Gastrocnemius medialis (tissue), 4 donors: ENCODE measurements at regions not wholly inside any gene's neighbourhood (a gene's known extent, or its start where the extent isn't known, plus 50 kb on each side); places are given as distances from the start of the nearest gene placed in this dataset.

Source experiments
- ATAC-seq, 2 donors: fragments of 150-250 bp; one replicate each; pipeline ENCODE4 v1.9.1; 2016
- DNase-seq, 2 donors: peaks; one replicate each; pipeline ENCODE4 v3.0.0-alpha.2; 2019
- H3K27ac ChIP-seq, 4 donors: fragments of 200-600 bp; sonication (generic); 1 replicate in 1 of 4; 2 replicates in 3 of 4; pipeline ENCODE4 v1.5.1; 2016 to 2018; ENCODE audit warnings: mild to moderate bottlenecking in 2 of 4, moderate library complexity in 1 of 4
- H3K27me3 ChIP-seq, 3 donors: fragments of 200-600 bp; sonication (generic) in 2 of 3; 1 replicate in 1 of 3; 2 replicates in 2 of 3; pipeline versions ENCODE4 v1.5.1 to v1.6.0; 2016 to 2019; ENCODE audit warnings: mild to moderate bottlenecking in 1 of 3, moderate library complexity in 1 of 3
- H3K36me3 ChIP-seq, 2 donors: fragments of 200-600 bp; sonication (generic) in 1 of 2; one replicate each; pipeline ENCODE4 v1.5.1; 2017 to 2018
- H3K4me1 ChIP-seq, 2 donors: fragments of 200-600 bp; sonication (generic) in 1 of 2; one replicate each; pipeline ENCODE4 v1.5.1; 2016 to 2017; ENCODE audit warnings: mild to moderate bottlenecking in 2 of 2
- H3K4me3 ChIP-seq, 4 donors: fragments of 200-600 bp; sonication (generic) in 3 of 4; 1 replicate in 1 of 4; 2 replicates in 3 of 4; pipeline ENCODE4 v1.5.1; 2016 to 2019; ENCODE audit warnings: mild to moderate bottlenecking in 2 of 4
- H3K9me3 ChIP-seq, 3 donors: fragments of 200-600 bp; sonication (generic) in 2 of 3; 1 replicate in 1 of 3; 2 replicates in 2 of 3; pipeline ENCODE4 v1.5.1; 2016 to 2019
- POLR2A ChIP-seq, 2 donors: fragments of 450-650 bp; IDR thresholded peaks; one replicate each; pipeline ENCODE4 v1.6.1; 2017; ENCODE audit warnings: antibody characterized with exemption in 2 of 2, mild to moderate bottlenecking in 2 of 2, moderate library complexity in 2 of 2
- in situ Hi-C, 4 donors: fragments of 200-750 bp; cut with MboI; loops; one replicate each; pipeline versions ENCODE4 v1.15.0 to v1.8.0; 2017; ENCODE audit warnings: low sequenced_read_pairs in 4 of 4
- intact Hi-C: fragments of 100-400 bp; cut with DNase I; formaldehyde crosslinking; loops from one replicate; pipeline ENCODE4 v1.15.1; 2023; ENCODE audit warnings: low total_unique reads
- TF ChIP-seq, protein P1 (sequence below), 5 experiments: fragments of 450-650 bp in 3 of 5; fragments of 200-600 bp in 2 of 5; sonication (generic) in 2 of 5; IDR thresholded peaks in 4 of 5; conservative IDR thresholded peaks in 1 of 5; 1 replicate in 4 of 5; 2 replicates in 1 of 5; pipeline ENCODE4 v1.5.1; 2016 to 2019; ENCODE audit warnings: antibody characterized with exemption in 5 of 5, mild to moderate bottlenecking in 3 of 5, moderate library complexity in 3 of 5

DNA sequence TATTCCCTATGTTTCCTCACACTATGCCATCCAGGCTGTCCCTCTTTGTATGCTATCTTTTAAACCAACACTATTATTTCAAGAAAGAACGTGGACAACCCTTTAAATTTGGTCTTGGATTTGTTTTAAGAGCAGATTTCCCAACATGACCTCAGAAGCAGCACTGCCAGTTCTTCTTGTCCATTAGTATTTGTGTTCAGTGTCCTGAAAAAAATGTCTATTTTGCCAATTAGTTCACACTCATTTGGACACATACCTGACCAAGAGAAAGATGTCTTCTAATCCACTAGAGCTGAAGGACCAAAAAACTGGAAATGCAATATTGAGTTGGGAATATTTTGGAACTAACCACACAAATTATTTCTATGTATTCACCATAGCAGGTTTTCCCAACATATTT, 223.2 kb upstream of the CNKSR2 start:
- ATAC-seq, result no peak
- DNase-seq, result peak in 1 of 2 donors; percentile 11
- H3K4me3 ChIP-seq, result no peak overlapping the region
- H3K9me3 ChIP-seq, result no peaks in the 10 kb centered on the region
- no peak overlapping the region for H3K27ac ChIP-seq
- TF ChIP-seq, protein P1, sequence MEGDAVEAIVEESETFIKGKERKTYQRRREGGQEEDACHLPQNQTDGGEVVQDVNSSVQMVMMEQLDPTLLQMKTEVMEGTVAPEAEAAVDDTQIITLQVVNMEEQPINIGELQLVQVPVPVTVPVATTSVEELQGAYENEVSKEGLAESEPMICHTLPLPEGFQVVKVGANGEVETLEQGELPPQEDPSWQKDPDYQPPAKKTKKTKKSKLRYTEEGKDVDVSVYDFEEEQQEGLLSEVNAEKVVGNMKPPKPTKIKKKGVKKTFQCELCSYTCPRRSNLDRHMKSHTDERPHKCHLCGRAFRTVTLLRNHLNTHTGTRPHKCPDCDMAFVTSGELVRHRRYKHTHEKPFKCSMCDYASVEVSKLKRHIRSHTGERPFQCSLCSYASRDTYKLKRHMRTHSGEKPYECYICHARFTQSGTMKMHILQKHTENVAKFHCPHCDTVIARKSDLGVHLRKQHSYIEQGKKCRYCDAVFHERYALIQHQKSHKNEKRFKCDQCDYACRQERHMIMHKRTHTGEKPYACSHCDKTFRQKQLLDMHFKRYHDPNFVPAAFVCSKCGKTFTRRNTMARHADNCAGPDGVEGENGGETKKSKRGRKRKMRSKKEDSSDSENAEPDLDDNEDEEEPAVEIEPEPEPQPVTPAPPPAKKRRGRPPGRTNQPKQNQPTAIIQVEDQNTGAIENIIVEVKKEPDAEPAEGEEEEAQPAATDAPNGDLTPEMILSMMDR (IDR thresholded peaks at IDR 0.05 in 4 of 5, conservative IDR thresholded peaks at IDR 0.05 in 1 of 5), result no peak
- no peak for TF ChIP-seq POLR2A (IDR thresholded peaks at IDR 0.05)
- H3K4me1 ChIP-seq, result no peaks in the 10 kb centered on the region
- in situ Hi-C loops, result no loop called here
- intact Hi-C loops, result no loop called here
- no peaks in the 10 kb centered on the region for H3K36me3 ChIP-seq
- no peaks in the 10 kb centered on the region for H3K27me3 ChIP-seq

DNA sequence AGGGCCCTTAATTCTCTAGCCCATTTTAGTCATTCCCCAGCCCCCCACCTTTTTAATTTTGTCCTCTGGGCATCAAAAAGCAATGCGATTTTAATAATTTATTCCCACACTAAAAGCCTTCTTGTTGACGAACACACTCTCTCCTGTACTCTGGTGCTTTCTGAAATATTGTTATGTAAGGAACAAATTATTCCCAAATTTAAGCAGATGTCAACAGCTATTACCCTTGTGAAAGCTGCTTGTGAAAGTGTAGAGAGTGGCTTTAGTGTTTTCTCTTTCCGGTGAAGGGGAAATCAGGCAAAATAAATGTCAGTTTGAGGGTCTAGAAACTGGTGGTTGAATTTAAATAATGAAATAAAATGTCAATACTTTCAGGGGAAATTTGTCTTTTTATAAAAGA, 221.2 kb upstream of the CNKSR2 start:
- Histone ChIP-seq H3K4me1 (no peaks in the 10 kb centered on the region), H3K4me3 (no peak overlapping the region), H3K9me3 (no peaks in the 10 kb centered on the region), H3K27ac (peak overlapping the region in 2 of 4 donors; percentile 38 to 50), H3K27me3 (no peaks in the 10 kb centered on the region), H3K36me3 (no peaks in the 10 kb centered on the region)
- TF ChIP-seq, protein P1 (IDR thresholded peaks at IDR 0.05 in 4 of 5, conservative IDR thresholded peaks at IDR 0.05 in 1 of 5), result no peak
- TF ChIP-seq POLR2A (IDR thresholded peaks at IDR 0.05), result no peak
- ATAC-seq (peak in 1 of 2 donors; percentile 39), DNase-seq (no peak)
- in situ Hi-C loops (no loop called here), intact Hi-C loops (no loop called here)

DNA sequence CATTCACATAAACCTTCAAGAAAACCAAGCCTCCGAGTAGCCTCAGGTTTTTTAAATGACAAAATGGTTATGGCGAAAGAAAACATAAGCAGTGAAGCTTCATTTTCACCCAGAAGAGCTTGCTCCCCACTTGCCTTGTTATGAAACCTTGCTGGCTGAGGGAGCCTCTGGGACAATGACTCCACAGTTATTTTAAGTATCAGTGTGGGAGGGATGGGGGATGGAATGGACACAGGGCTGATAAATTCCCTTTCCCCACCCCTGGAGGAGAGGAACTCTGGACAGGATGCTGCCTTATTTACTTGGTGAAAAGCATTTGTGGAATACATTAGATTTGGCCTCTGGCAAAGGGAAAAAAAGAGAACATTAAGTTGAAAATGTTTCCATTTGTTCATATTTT, 220.7 kb upstream of the CNKSR2 start:
- in situ Hi-C loops, result no loop called here
- TF ChIP-seq, protein P1 (IDR thresholded peaks at IDR 0.05 in 4 of 5, conservative IDR thresholded peaks at IDR 0.05 in 1 of 5), result no peak
- TF ChIP-seq POLR2A (IDR thresholded peaks at IDR 0.05), result no peak
- intact Hi-C loops, result no loop called here
- DNase-seq (peak; percentile 16 to 45), ATAC-seq (peak; percentile 76 to 87)
- Histone ChIP-seq H3K36me3 (no peaks in the 10 kb centered on the region), H3K27me3 (no peaks in the 10 kb centered on the region), H3K4me1 (no peaks in the 10 kb centered on the region), H3K4me3 (no peak overlapping the region), H3K9me3 (no peaks in the 10 kb centered on the region), H3K27ac (peak overlapping the region in 2 of 4 donors; percentile 38 to 50)

DNA sequence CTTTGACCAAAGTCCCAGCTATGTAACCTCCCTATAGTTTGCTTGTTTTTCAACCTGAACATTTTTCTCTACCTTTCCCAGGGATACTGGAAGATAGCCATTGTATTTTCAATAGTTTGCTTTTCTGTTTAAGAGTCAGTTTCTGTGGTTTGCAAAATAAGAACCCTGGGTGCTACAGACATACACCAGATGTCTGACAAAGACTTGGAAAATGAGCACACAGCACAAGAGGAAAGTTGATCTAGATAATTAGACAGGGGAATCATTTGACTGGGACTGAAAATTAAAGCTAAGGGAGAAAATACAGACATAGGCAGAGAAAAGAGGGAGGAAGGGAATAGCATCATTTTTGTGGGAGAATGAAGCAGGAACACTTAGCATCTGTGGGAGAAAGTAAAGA, 218.3 kb upstream of the CNKSR2 start:
- DNase-seq (no peak), ATAC-seq (no peak)
- Histone ChIP-seq H3K4me1 (no peaks in the 10 kb centered on the region), H3K36me3 (no peaks in the 10 kb centered on the region), H3K9me3 (no peaks in the 10 kb centered on the region), H3K27me3 (no peaks in the 10 kb centered on the region), H3K27ac (no peak overlapping the region), H3K4me3 (no peak overlapping the region)
- intact Hi-C loops (no loop called here), in situ Hi-C loops (no loop called here)
- TF ChIP-seq POLR2A (IDR thresholded peaks at IDR 0.05), result no peak
- TF ChIP-seq, protein P1 (IDR thresholded peaks at IDR 0.05 in 4 of 5, conservative IDR thresholded peaks at IDR 0.05 in 1 of 5), result no peak

DNA sequence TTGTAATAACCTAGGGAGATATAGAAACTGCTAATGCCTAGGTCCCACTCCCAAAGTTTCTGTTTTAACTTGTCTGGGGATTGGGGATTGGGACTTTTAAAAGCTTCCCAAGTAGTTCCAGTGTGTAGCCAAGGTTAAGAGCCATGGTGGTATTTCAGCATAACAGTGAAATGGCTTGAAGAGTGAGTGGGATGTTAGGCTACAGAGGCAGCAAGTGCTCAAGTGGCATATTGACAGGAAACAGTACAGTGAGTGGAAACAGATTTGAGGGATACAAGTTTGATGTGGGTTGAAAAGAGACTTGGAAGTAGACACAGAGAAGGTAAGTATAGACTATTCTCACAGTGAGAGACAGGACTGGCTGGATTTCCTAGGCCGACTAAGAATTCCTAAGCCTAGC, 217.6 kb upstream of the CNKSR2 start:
- TF ChIP-seq, protein P1 (IDR thresholded peaks at IDR 0.05 in 4 of 5, conservative IDR thresholded peaks at IDR 0.05 in 1 of 5), result no peak
- TF ChIP-seq POLR2A (IDR thresholded peaks at IDR 0.05), result no peak
- no peak for ATAC-seq
- Histone ChIP-seq H3K4me1 (no peaks in the 10 kb centered on the region), H3K27me3 (no peaks in the 10 kb centered on the region), H3K9me3 (no peaks in the 10 kb centered on the region), H3K27ac (no peak overlapping the region), H3K4me3 (no peak overlapping the region), H3K36me3 (no peaks in the 10 kb centered on the region)
- intact Hi-C loops, result no loop called here
- DNase-seq, result no peak
- in situ Hi-C loops, result no loop called here
